Keratinocyte (primary cell): ENCODE measurements at regions not wholly inside any gene's neighbourhood (a gene's known extent, or its start where the extent isn't known, plus 50 kb on each side); places are given as distances from the start of the nearest gene placed in this dataset.

Experiments used
- EZH2 ChIP-seq: IDR thresholded peaks from one replicate; pipeline ENCODE4 v1.6.1; 2012; ENCODE audit warnings: inconsistent platforms, mild to moderate bottlenecking, low read length, moderate library complexity
- TF ChIP-seq, protein P1 (sequence below), 3 experiments: IDR thresholded peaks in 1 of 3; conservative IDR thresholded peaks in 1 of 3; optimal IDR thresholded peaks in 1 of 3; 2 replicates in 2 of 3; 3 replicates in 1 of 3; pipeline versions ENCODE3 to v1.5.1; 2011; ENCODE audit warnings: low read length in 3 of 3, mild to moderate bottlenecking in 3 of 3, moderate library complexity in 2 of 3, control low read depth in 1 of 3, inconsistent platforms in 1 of 3; ENCODE audit not compliant: insufficient read depth in 2 of 3; ENCODE audit errors: extremely low read depth in 1 of 3

DNA sequence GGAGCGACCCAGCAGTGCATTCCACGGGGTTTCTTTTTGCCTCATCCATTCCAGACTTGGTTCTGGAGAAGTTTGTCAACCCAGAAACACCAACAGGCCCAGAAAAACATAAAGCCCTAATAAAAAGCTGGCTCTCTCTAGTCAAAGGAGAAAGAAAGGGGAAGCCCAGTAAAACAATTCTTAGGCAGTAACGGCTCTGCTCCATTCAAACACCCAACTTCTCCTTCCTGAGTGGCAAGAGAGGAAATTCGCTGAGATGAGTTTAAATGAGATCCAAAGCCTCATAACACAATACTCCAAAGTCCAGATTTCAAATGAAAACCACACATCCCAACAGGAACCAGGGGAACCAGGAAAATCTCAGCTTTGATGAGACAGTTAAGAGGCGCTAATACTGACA is 179.9 kb downstream of the RPIA start:
- TF ChIP-seq, protein P1, sequence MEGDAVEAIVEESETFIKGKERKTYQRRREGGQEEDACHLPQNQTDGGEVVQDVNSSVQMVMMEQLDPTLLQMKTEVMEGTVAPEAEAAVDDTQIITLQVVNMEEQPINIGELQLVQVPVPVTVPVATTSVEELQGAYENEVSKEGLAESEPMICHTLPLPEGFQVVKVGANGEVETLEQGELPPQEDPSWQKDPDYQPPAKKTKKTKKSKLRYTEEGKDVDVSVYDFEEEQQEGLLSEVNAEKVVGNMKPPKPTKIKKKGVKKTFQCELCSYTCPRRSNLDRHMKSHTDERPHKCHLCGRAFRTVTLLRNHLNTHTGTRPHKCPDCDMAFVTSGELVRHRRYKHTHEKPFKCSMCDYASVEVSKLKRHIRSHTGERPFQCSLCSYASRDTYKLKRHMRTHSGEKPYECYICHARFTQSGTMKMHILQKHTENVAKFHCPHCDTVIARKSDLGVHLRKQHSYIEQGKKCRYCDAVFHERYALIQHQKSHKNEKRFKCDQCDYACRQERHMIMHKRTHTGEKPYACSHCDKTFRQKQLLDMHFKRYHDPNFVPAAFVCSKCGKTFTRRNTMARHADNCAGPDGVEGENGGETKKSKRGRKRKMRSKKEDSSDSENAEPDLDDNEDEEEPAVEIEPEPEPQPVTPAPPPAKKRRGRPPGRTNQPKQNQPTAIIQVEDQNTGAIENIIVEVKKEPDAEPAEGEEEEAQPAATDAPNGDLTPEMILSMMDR (optimal IDR thresholded peaks at IDR 0.05 in 1 of 3, IDR thresholded peaks at IDR 0.05 in 1 of 3, conservative IDR thresholded peaks at IDR 0.05 in 1 of 3; ENCODE audit: extremely low read depth in 1 of 3, insufficient read depth in 2 of 3, low read length in 3 of 3) = no peak
- no peak for TF ChIP-seq EZH2
